Testis (tissue), 2 donors: ENCODE measurements at regions not wholly inside any gene's neighbourhood (a gene's known extent, or its start where the extent isn't known, plus 50 kb on each side); places are given as distances from the start of the nearest gene placed in this dataset.

Experiments
- DNase-seq: peaks from one replicate; pipeline ENCODE4 v3.0.0-alpha.2; 2019
- H3K27ac ChIP-seq, 2 donors: fragments of 200-600 bp; sonication (generic); one replicate each; pipeline ENCODE4 v1.5.1; 2019
- H3K27me3 ChIP-seq: fragments of 200-600 bp; sonication (generic); one replicate; pipeline ENCODE4 v1.5.1; 2019
- H3K36me3 ChIP-seq: fragments of 200-600 bp; sonication (generic); one replicate; pipeline ENCODE4 v1.5.1; 2017; ENCODE audit warnings: low read depth; ENCODE audit errors: missing control alignments
- H3K4me1 ChIP-seq: fragments of 200-600 bp; sonication (generic); one replicate; pipeline ENCODE4 v1.5.1; 2019
- H3K4me3 ChIP-seq, 2 donors: fragments of 200-600 bp; sonication (generic); one replicate each; pipeline ENCODE4 v1.5.1; 2017 to 2019
- H3K9me3 ChIP-seq: fragments of 200-600 bp; sonication (generic); one replicate; pipeline ENCODE4 v1.5.1; 2017
- POLR2A ChIP-seq: fragments of 450-650 bp; IDR thresholded peaks from one replicate; pipeline ENCODE4 v1.6.1; 2017; ENCODE audit warnings: antibody characterized with exemption, mild to moderate bottlenecking, moderate library complexity
- WGBS, 2 donors: methylation state at CpG; one replicate each; pipeline ENCODE4 v1.1.5; 2018; 5-methylcytosine and 5-hydroxymethylcytosine counted together
- intact Hi-C: fragments of 100-400 bp; cut with DNase I; formaldehyde crosslinking; loops from one replicate; pipeline ENCODE4 v1.15.1; 2023; ENCODE audit warnings: low total_unique reads
- TF ChIP-seq, protein P1 (sequence below), 3 experiments: fragments of 450-650 bp in 2 of 3; fragments of 200-600 bp in 1 of 3; sonication (generic) in 1 of 3; IDR thresholded peaks; one replicate each; pipeline ENCODE4 v1.5.1; 2016 to 2019; ENCODE audit warnings: antibody characterized with exemption in 3 of 3, mild to moderate bottlenecking in 2 of 3, moderate library complexity in 1 of 3

DNA sequence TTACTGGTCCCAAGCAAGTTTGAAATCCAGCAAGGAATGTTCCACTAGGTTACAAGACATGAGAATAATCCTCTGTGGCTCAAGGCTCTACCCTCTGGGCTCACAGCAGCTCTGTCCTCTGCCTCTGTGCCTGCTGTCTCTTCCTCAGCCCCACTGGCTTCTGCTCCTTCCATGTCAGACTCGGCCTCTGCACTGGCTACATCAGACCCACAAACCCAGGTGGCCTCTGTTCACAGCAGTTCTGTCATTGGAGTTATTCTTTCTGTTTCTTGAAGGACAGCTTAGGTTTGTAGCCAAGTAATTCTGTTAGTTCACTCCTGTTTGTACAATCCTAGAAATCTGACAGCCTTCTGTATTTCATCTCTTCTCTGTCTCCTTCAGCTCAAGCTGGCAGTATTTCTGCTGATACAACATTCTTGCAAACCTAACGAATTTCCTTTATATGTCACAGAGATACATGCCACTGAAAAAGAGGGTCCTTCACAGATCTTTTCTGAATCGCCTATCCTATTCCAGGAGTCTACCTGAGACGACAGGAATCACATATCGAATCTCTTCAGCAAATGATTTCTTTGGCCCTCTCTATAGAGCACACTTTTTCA, 227.8 kb upstream of the PLSCR5 start:
- DNase-seq = no peak
- Histone ChIP-seq H3K4me1 (no peaks in the 10 kb centered on the region), H3K27me3 (no peaks in the 10 kb centered on the region), H3K9me3 (no peaks in the 10 kb centered on the region), H3K4me3 (no peak overlapping the region), H3K36me3 (no peaks in the 10 kb centered on the region), H3K27ac (no peak overlapping the region)
- intact Hi-C loops = no loop called here
- WGBS, 2 donors = 83 to 87% methylated on average over 5 of the region's 5 CpGs
- TF ChIP-seq, protein P1, sequence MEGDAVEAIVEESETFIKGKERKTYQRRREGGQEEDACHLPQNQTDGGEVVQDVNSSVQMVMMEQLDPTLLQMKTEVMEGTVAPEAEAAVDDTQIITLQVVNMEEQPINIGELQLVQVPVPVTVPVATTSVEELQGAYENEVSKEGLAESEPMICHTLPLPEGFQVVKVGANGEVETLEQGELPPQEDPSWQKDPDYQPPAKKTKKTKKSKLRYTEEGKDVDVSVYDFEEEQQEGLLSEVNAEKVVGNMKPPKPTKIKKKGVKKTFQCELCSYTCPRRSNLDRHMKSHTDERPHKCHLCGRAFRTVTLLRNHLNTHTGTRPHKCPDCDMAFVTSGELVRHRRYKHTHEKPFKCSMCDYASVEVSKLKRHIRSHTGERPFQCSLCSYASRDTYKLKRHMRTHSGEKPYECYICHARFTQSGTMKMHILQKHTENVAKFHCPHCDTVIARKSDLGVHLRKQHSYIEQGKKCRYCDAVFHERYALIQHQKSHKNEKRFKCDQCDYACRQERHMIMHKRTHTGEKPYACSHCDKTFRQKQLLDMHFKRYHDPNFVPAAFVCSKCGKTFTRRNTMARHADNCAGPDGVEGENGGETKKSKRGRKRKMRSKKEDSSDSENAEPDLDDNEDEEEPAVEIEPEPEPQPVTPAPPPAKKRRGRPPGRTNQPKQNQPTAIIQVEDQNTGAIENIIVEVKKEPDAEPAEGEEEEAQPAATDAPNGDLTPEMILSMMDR (IDR thresholded peaks at IDR 0.05) = no peak
- no peak for TF ChIP-seq POLR2A

DNA sequence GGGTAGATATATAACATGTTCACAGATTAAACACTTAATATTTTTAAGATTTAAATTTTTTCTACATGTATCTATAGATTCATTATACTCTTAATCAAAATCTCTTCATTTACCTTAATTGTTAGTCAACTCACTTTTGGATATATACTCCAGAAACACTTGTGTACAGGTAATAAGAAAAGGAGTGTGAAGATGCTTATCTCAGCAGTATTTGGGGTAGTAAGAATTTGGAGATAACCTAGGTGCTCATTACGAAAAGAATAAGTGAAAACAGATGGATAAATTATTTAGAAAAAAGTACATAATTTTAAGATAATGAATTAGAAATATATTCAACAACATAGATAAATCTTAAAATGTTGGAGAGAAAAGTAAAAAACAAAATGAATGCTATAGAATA, 226.5 kb upstream of the PLSCR5 start:
- no peaks in the 10 kb centered on the region for H3K36me3 ChIP-seq
- DNase-seq = no peak
- H3K27me3 ChIP-seq = no peaks in the 10 kb centered on the region
- no peaks in the 10 kb centered on the region for H3K9me3 ChIP-seq
- 86 to 90% methylated on average over 1 of the region's 1 CpG for WGBS, 2 donors
- intact Hi-C loops = no loop called here
- TF ChIP-seq, protein P1 (IDR thresholded peaks at IDR 0.05) = no peak
- TF ChIP-seq POLR2A = no peak
- no peak overlapping the region for H3K27ac ChIP-seq
- no peak overlapping the region for H3K4me3 ChIP-seq
- H3K4me1 ChIP-seq = no peaks in the 10 kb centered on the region

DNA sequence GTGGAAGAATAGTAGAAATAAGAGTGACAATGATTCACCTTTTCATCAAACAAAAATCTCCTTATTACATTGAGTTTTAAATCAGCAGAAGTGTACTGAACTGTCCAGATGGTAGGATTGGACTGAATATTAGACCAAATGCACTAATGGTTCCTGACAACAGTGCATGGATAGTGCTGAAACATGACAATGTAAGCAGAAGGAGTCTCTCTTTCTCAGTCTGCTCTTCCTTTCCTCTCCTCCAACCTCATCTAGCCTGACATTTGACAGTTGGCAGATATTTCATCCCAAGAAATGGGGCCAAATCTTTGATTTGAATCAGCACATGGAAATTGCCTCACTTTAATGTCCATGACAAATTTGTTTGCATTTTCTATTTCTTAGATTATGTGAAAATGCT, 225.1 kb upstream of the PLSCR5 start:
- Histone ChIP-seq H3K4me1 (no peaks in the 10 kb centered on the region), H3K4me3 (no peak overlapping the region), H3K27me3 (no peaks in the 10 kb centered on the region), H3K9me3 (no peaks in the 10 kb centered on the region), H3K36me3 (no peaks in the 10 kb centered on the region), H3K27ac (no peak overlapping the region)
- DNase-seq = no peak
- intact Hi-C loops = no loop called here
- TF ChIP-seq, protein P1 (IDR thresholded peaks at IDR 0.05) = no peak
- no peak for TF ChIP-seq POLR2A

DNA sequence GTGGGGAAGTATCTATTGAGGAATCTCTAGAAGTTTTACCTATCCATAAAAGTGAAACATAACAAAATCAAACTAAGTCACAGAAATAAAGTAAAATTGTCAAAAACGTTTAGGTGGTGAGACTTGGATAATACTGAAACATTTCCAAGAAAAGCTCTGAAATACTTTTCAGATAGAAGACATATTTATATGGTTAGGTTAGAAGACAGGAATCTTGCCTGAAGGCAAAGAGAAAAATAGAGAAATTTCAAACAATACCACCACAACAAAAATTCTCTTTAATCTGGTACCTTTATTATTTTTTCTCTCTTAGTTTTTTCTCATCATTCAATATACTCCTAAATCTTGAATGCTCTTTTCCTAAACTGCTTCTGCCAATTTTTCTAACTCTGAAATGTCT, 222.7 kb upstream of the PLSCR5 start:
- Histone ChIP-seq H3K36me3 (no peaks in the 10 kb centered on the region), H3K27ac (no peak overlapping the region), H3K4me3 (no peak overlapping the region), H3K27me3 (no peaks in the 10 kb centered on the region), H3K9me3 (no peaks in the 10 kb centered on the region), H3K4me1 (no peaks in the 10 kb centered on the region)
- intact Hi-C loops = no loop called here
- 24 to 36% methylated on average over 1 of the region's 1 CpG for WGBS, 2 donors
- TF ChIP-seq POLR2A = no peak
- TF ChIP-seq, protein P1 (IDR thresholded peaks at IDR 0.05) = no peak
- DNase-seq = no peak

DNA sequence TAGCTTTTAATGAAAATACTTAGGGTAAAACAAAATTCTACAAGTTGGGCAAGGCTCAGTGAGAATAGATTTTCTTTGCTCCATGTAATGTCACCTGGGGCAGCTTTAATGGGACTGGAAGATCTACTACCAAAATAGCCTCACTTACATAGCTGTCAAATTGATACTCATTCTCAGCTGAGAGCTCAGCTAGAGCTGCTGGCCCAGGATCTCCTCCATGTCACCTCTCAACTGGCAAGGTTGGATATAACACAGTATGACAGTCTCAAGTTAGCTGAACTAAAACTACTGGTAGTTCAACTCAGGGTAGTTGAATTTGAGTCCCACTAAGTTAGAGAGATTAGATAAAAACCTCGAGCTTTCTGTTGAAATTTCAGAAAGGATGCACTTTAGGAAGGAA, 218.5 kb upstream of the PLSCR5 start:
- H3K9me3 ChIP-seq = no peaks in the 10 kb centered on the region
- no peak overlapping the region for H3K27ac ChIP-seq
- H3K4me1 ChIP-seq = no peaks in the 10 kb centered on the region
- intact Hi-C loops = no loop called here
- no peak for DNase-seq
- no peaks in the 10 kb centered on the region for H3K36me3 ChIP-seq
- no peaks in the 10 kb centered on the region for H3K27me3 ChIP-seq
- no peak overlapping the region for H3K4me3 ChIP-seq
- no peak for TF ChIP-seq POLR2A
- TF ChIP-seq, protein P1 (IDR thresholded peaks at IDR 0.05) = no peak
- WGBS, 2 donors = 79 to 84% methylated on average over 1 of the region's 1 CpG
